Stomach (tissue), 8 donors: ENCODE measurements at regions not wholly inside any gene's neighbourhood (a gene's known extent, or its start where the extent isn't known, plus 50 kb on each side); places are given as distances from the start of the nearest gene placed in this dataset.
"Not testable (repeated sequence)": the region's sequence is repeated elsewhere in the genome, so short reads cannot be mapped to it uniquely, and the experiment has no call there.

Source experiments
- DNase-seq, 2 donors: peaks; one replicate each; pipeline versions ENCODE4 v3.0.0 to v3.0.0-alpha.2; 2013 to 2019
- H3K27ac ChIP-seq, 5 donors: fragments of 200-600 bp in 4 of 5; sonication (generic) in 4 of 5; one replicate each; pipeline ENCODE4 v1.5.1; 2013 to 2019; ENCODE audit warnings: mild to moderate bottlenecking in 1 of 5, moderate library complexity in 1 of 5
- H3K27me3 ChIP-seq, 3 donors: fragments of 200-600 bp; sonication (generic); one replicate each; pipeline ENCODE4 v1.5.1; 2017 to 2019; ENCODE audit warnings: mixed run types in 1 of 3
- H3K36me3 ChIP-seq, 4 donors: fragments of 200-600 bp; sonication (generic); 1 replicate in 3 of 4; 2 replicates in 1 of 4; pipeline ENCODE4 v1.5.1; 2016 to 2019
- H3K4me1 ChIP-seq, 4 donors: fragments of 200-600 bp; sonication (generic); one replicate each; pipeline ENCODE4 v1.5.1; 2016 to 2019
- H3K4me3 ChIP-seq, 4 donors: fragments of 200-600 bp; sonication (generic) in 3 of 4; one replicate each; pipeline ENCODE4 v1.5.1; 2016 to 2019; ENCODE audit warnings: mild to moderate bottlenecking in 1 of 4
- H3K9me3 ChIP-seq, 4 donors: fragments of 200-600 bp; sonication (generic); one replicate each; pipeline ENCODE4 v1.5.1; 2016 to 2019
- POLR2AphosphoS5 ChIP-seq, 3 donors: sonication (generic); formaldehyde crosslinking; IDR thresholded peaks; one replicate each; pipeline ENCODE4 v1.6.1; 2016; ENCODE audit warnings: antibody characterized with exemption in 3 of 3
- WGBS, 5 donors: extraction: QIAGEN DNeasy Blood & Tissue Kit in 3 of 5; methylation state at CpG; one replicate each; pipeline versions ENCODE4 v1.1.5 to v1.1.7; 2013 to 2018; 5-methylcytosine and 5-hydroxymethylcytosine counted together
- intact Hi-C: fragments of 100-400 bp; cut with DNase I; formaldehyde crosslinking; loops from one replicate; pipeline ENCODE4 v1.15.1; 2023; ENCODE audit warnings: low total_unique reads
- donor health status: healthy with polysubstance abuse.
- donor health status: Bipolar disorder and iron deficiency.
- donor health status: healthy.

- intact Hi-C loops, H3K36me3 ChIP-seq, H3K9me3 ChIP-seq, H3K27me3 ChIP-seq, H3K4me1 ChIP-seq: not testable (repeated sequence)
- Histone ChIP-seq H3K27ac (peak overlapping the region; percentile 83 to 86 (median 84)), H3K4me3 (peak overlapping the region; percentile 44 to 56 (median 50))
- DNase-seq: peak; percentile 49 to 60
- peak in 1 of 3 donors; percentile 18 for TF ChIP-seq POLR2AphosphoS5 (IDR thresholded peaks at IDR 0.05)
- 0 to 5% (median 1%) methylated on average over 2 to 20 of the region's 61 CpGs for WGBS, 5 donors
These were observed 56.6 kb upstream of the GOLGA8N start for GRCh38 chr15:32536507-32537172.

- H3K27ac ChIP-seq, H3K36me3 ChIP-seq, H3K27me3 ChIP-seq, intact Hi-C loops, DNase-seq, H3K4me1 ChIP-seq, H3K9me3 ChIP-seq: not testable (repeated sequence)
- WGBS, 5 donors: no CpG with 5 or more reads among the region's 55 CpGs
- H3K4me3 ChIP-seq: peak overlapping the region in 1 of 4 donors; percentile 52
These were observed 57.2 kb upstream of the GOLGA8N start for GRCh38 chr15:32536057-32536493.

GRCh38 chr15:32535150-32535898 lies 57.9 kb upstream of the GOLGA8N start:
- H3K27me3 ChIP-seq, H3K27ac ChIP-seq, H3K36me3 ChIP-seq, H3K4me3 ChIP-seq, DNase-seq, intact Hi-C loops, H3K4me1 ChIP-seq, H3K9me3 ChIP-seq: not testable (repeated sequence)
- no CpG with 5 or more reads among the region's 10 CpGs for WGBS, 5 donors

GRCh38 chr15:32522900-32523299 lies 67.5 kb upstream of the GOLGA8O start:
- H3K27me3 ChIP-seq, H3K27ac ChIP-seq, H3K4me3 ChIP-seq, intact Hi-C loops, H3K9me3 ChIP-seq, H3K4me1 ChIP-seq, DNase-seq: not testable (repeated sequence)
- peaks cover 0 to 32% (median 15%) of the 10 kb centered on the region in 4 donors for H3K36me3 ChIP-seq
- 69 to 91% (median 78%) methylated on average over 5 to 6 of the region's 6 CpGs for WGBS, 5 donors

- intact Hi-C loops, H3K4me3 ChIP-seq, H3K27me3 ChIP-seq, H3K9me3 ChIP-seq, H3K27ac ChIP-seq, DNase-seq, H3K4me1 ChIP-seq: not testable (repeated sequence)
- H3K36me3 ChIP-seq: peaks cover 0 to 33% (median 16%) of the 10 kb centered on the region in 4 donors
- 88 to 97% (median 93%) methylated on average over 7 to 9 of the region's 9 CpGs for WGBS, 5 donors
These were observed 67.0 kb upstream of the GOLGA8O start for GRCh38 chr15:32522421-32522820.

GRCh38 chr15:32518976-32519375 lies 63.5 kb upstream of the GOLGA8O start:
- H3K36me3 ChIP-seq: peaks cover 0 to 33% (median 16%) of the 10 kb centered on the region in 4 donors
- WGBS, 5 donors: 67 to 92% (median 90%) methylated on average over 5 to 7 of the region's 7 CpGs
- intact Hi-C loops, H3K27me3 ChIP-seq, H3K9me3 ChIP-seq, H3K27ac ChIP-seq, H3K4me3 ChIP-seq, H3K4me1 ChIP-seq, DNase-seq: not testable (repeated sequence)

- H3K9me3 ChIP-seq, H3K4me3 ChIP-seq, intact Hi-C loops, H3K27ac ChIP-seq, H3K27me3 ChIP-seq, DNase-seq, H3K4me1 ChIP-seq: not testable (repeated sequence)
- 91 to 95% (median 92%) methylated on average over 19 to 20 of the region's 20 CpGs for WGBS, 5 donors
- H3K36me3 ChIP-seq: peaks cover 0 to 30% (median 16%) of the 10 kb centered on the region in 4 donors
These were observed 62.6 kb upstream of the GOLGA8O start for GRCh38 chr15:32518013-32518412.

GRCh38 chr15:32516954-32517353 lies 61.5 kb upstream of the GOLGA8O start:
- intact Hi-C loops, H3K4me1 ChIP-seq, H3K27me3 ChIP-seq, H3K4me3 ChIP-seq, H3K27ac ChIP-seq, H3K9me3 ChIP-seq, DNase-seq: not testable (repeated sequence)
- H3K36me3 ChIP-seq: peaks cover 0 to 23% (median 10%) of the 10 kb centered on the region in 4 donors
- 73 to 100% (median 100%) methylated on average over 1 of the region's 1 CpG for WGBS, 5 donors

GRCh38 chr15:32513378-32513777 lies 57.9 kb upstream of the GOLGA8O start:
- H3K9me3 ChIP-seq, H3K27me3 ChIP-seq, H3K36me3 ChIP-seq, H3K4me3 ChIP-seq, DNase-seq, H3K27ac ChIP-seq, intact Hi-C loops, H3K4me1 ChIP-seq: not testable (repeated sequence)

- H3K9me3 ChIP-seq, H3K4me1 ChIP-seq, H3K27ac ChIP-seq, H3K4me3 ChIP-seq, H3K27me3 ChIP-seq, intact Hi-C loops, DNase-seq, H3K36me3 ChIP-seq: not testable (repeated sequence)
These were observed 54.6 kb upstream of the GOLGA8O start for GRCh38 chr15:32510027-32510426.

GRCh38 chr15:32508081-32508480 lies 52.6 kb upstream of the GOLGA8O start:
- H3K9me3 ChIP-seq, intact Hi-C loops: not testable (repeated sequence)

GRCh38 chr15:32506787-32507186 lies 51.4 kb upstream of the GOLGA8O start:
- H3K4me3 ChIP-seq, intact Hi-C loops, H3K27ac ChIP-seq, H3K4me1 ChIP-seq, H3K36me3 ChIP-seq, H3K27me3 ChIP-seq, DNase-seq, H3K9me3 ChIP-seq: not testable (repeated sequence)
- no CpG with 5 or more reads among the region's 2 CpGs for WGBS, 5 donors

More at GRCh38 chr15:32508081-32508480, 52.6 kb upstream of the GOLGA8O start:
- H3K4me1 ChIP-seq, H3K27me3 ChIP-seq, DNase-seq, H3K36me3 ChIP-seq, H3K27ac ChIP-seq, H3K4me3 ChIP-seq: not testable (repeated sequence)
- no CpG with 5 or more reads among the region's 7 CpGs for WGBS, 5 donors
